Esophagus squamous epithelium (tissue), 4 donors: ENCODE measurements at regions not wholly inside any gene's neighbourhood (a gene's known extent, or its start where the extent isn't known, plus 50 kb on each side); places are given as distances from the start of the nearest gene placed in this dataset.

Source experiments
- CTCF ChIP-seq, 6 experiments: fragments of 450-650 bp in 4 of 6; fragments of 200-600 bp in 2 of 6; sonication (generic) in 2 of 6; IDR thresholded peaks; one replicate each; pipeline ENCODE4 v1.5.1; 2016 to 2019; ENCODE audit warnings: antibody characterized with exemption in 6 of 6, mild to moderate bottlenecking in 4 of 6, moderate library complexity in 4 of 6
- POLR2A ChIP-seq, 4 donors: fragments of 450-650 bp; IDR thresholded peaks; one replicate each; pipeline ENCODE4 v1.6.1; 2017; ENCODE audit warnings: antibody characterized with exemption in 4 of 4, mild to moderate bottlenecking in 4 of 4, moderate library complexity in 3 of 4

GRCh38 chr13:33435207-33435606, 149.7 kb upstream of the STARD13 start:
- no peak for TF ChIP-seq CTCF (IDR thresholded peaks at IDR 0.05)
- TF ChIP-seq POLR2A (IDR thresholded peaks at IDR 0.05), result no peak
